ENCODE measurements at regions not wholly inside any gene's neighbourhood (a gene's known extent, or its start where the extent isn't known, plus 50 kb on each side); places are given as distances from the start of the nearest gene placed in this dataset.
"Not testable (repeated sequence)": the region's sequence is repeated elsewhere in the genome, so short reads cannot be mapped to it uniquely, and the experiment has no call there.

- CTCF ChIA-PET (ENCODE audit: low intra/inter-chr PET ratio, low total read pairs); H2AFZ ChIP-seq (ENCODE audit: low read length); H4K20me1 ChIP-seq (ENCODE audit: insufficient read depth, low read length); H3K9ac ChIP-seq (ENCODE audit: insufficient read depth, low read depth, low read length); H3K27me3 ChIP-seq (ENCODE audit: control insufficient read depth in 1 of 2, insufficient read depth in 2 of 2, low read length in 2 of 2); DNase-seq (ENCODE audit: low spot score); H3K79me2 ChIP-seq (ENCODE audit: insufficient read depth, low read length); in situ Hi-C loops (cut with HindIII; ENCODE audit: extremely low pct_ligation_motif_present, low pct_unique_long_range_greater_than_20kb); H3K4me2 ChIP-seq (ENCODE audit: low read depth, low read length); BruUV-seq (replicated peaks); FAIRE-seq; H3K36me3 ChIP-seq (replicated peaks in 1 of 2; ENCODE audit: control insufficient read depth in 1 of 2, insufficient read depth in 2 of 2, low read length in 2 of 2); H3K27ac ChIP-seq (ENCODE audit: extremely low read length, insufficient read depth, low read length); H3K4me1 ChIP-seq (ENCODE audit: insufficient read depth, low read length); H3K4me3 ChIP-seq (replicated peaks in 1 of 3; ENCODE audit: insufficient read depth in 1 of 3, low read depth in 2 of 3, low read length in 3 of 3); H3K9me3 ChIP-seq (ENCODE audit: low read length); intact Hi-C loops (cut with micrococcal nuclease; ENCODE audit: unreplicated experiment); POLR2A ChIA-PET: not testable (repeated sequence)
- no CpG with 5 or more reads among the region's 4 CpGs for WGBS (ENCODE audit: low lambda C conversion rate)
- peak; percentile 41; the same call in 2 of the 3 replicates for ATAC-seq
Observed at GRCh38 chr1:206271153-206271552, 67.8 kb downstream of the SRGAP2 start.

GRCh38 chr1:206273104-206273503, 69.8 kb downstream of the SRGAP2 start:
- DNase-seq (ENCODE audit: low spot score); H4K20me1 ChIP-seq (ENCODE audit: insufficient read depth, low read length); H3K27me3 ChIP-seq (ENCODE audit: control insufficient read depth in 1 of 2, insufficient read depth in 2 of 2, low read length in 2 of 2); H3K4me3 ChIP-seq (replicated peaks in 1 of 3; ENCODE audit: insufficient read depth in 1 of 3, low read depth in 2 of 3, low read length in 3 of 3); H3K4me2 ChIP-seq (ENCODE audit: low read depth, low read length); H3K36me3 ChIP-seq (replicated peaks in 1 of 2; ENCODE audit: control insufficient read depth in 1 of 2, insufficient read depth in 2 of 2, low read length in 2 of 2); H3K27ac ChIP-seq (ENCODE audit: extremely low read length, insufficient read depth, low read length); H2AFZ ChIP-seq (ENCODE audit: low read length); POLR2A ChIA-PET; FAIRE-seq; H3K79me2 ChIP-seq (ENCODE audit: insufficient read depth, low read length); intact Hi-C loops (cut with micrococcal nuclease; ENCODE audit: unreplicated experiment); H3K9me3 ChIP-seq (ENCODE audit: low read length); in situ Hi-C loops (cut with HindIII; ENCODE audit: extremely low pct_ligation_motif_present, low pct_unique_long_range_greater_than_20kb); H3K9ac ChIP-seq (ENCODE audit: insufficient read depth, low read depth, low read length); BruUV-seq (replicated peaks); CTCF ChIA-PET (ENCODE audit: low intra/inter-chr PET ratio, low total read pairs); H3K4me1 ChIP-seq (ENCODE audit: insufficient read depth, low read length): not testable (repeated sequence)
- peak; percentile 36; the same call in 2 of the 3 replicates for ATAC-seq
- WGBS (ENCODE audit: low lambda C conversion rate), result 100% methylated on average over 1 of the region's 1 CpG

GRCh38 chr1:206276143-206276542, 72.8 kb downstream of the SRGAP2 start:
- BruUV-seq (replicated peaks); H3K9ac ChIP-seq (ENCODE audit: insufficient read depth, low read depth, low read length); H3K27me3 ChIP-seq (ENCODE audit: control insufficient read depth in 1 of 2, insufficient read depth in 2 of 2, low read length in 2 of 2); H3K79me2 ChIP-seq (ENCODE audit: insufficient read depth, low read length); H2AFZ ChIP-seq (ENCODE audit: low read length); POLR2A ChIA-PET; DNase-seq (ENCODE audit: low spot score); CTCF ChIA-PET (ENCODE audit: low intra/inter-chr PET ratio, low total read pairs); H3K4me3 ChIP-seq (replicated peaks in 1 of 3; ENCODE audit: insufficient read depth in 1 of 3, low read depth in 2 of 3, low read length in 3 of 3); H3K36me3 ChIP-seq (replicated peaks in 1 of 2; ENCODE audit: control insufficient read depth in 1 of 2, insufficient read depth in 2 of 2, low read length in 2 of 2); H4K20me1 ChIP-seq (ENCODE audit: insufficient read depth, low read length); ATAC-seq; H3K9me3 ChIP-seq (ENCODE audit: low read length); H3K4me1 ChIP-seq (ENCODE audit: insufficient read depth, low read length); H3K27ac ChIP-seq (ENCODE audit: extremely low read length, insufficient read depth, low read length); in situ Hi-C loops (cut with HindIII; ENCODE audit: extremely low pct_ligation_motif_present, low pct_unique_long_range_greater_than_20kb); intact Hi-C loops (cut with micrococcal nuclease; ENCODE audit: unreplicated experiment); H3K4me2 ChIP-seq (ENCODE audit: low read depth, low read length); FAIRE-seq: not testable (repeated sequence)
- 91% methylated on average over 1 of the region's 2 CpGs for WGBS (ENCODE audit: low lambda C conversion rate)

Data from HepG2 (cell line).